HCT116 (cell line): ENCODE measurements at regions not wholly inside any gene's neighbourhood (a gene's known extent, or its start where the extent isn't known, plus 50 kb on each side); places are given as distances from the start of the nearest gene placed in this dataset.

ENCODE experiments used
- ATAC-seq: fragments of 200-7000 bp; cut with Tn5 transposase; 2 replicates; pipeline ENCODE4 v1.9.1; 2020; ENCODE audit warnings: mild to moderate bottlenecking, moderate library complexity
- BruUV-seq: library from RNA; stranded (reverse); fragments of 400-500 nt; replicated peaks from 2 replicates; lab custom pipeline; 2021; lab: Mats Ljungman, UMichigan
- CTCF ChIA-PET: fragments of 300-600 bp; sonication (Branson Sonifier 250); formaldehyde crosslinking; loops from one replicate; lab custom pipeline; 2021; ENCODE audit warnings: antibody characterized with exemption; lab: Charles Lee
- POLR2A ChIA-PET: fragments of 300-600, 350-600 bp; sonication (Branson Sonifier 250); formaldehyde crosslinking; loops from one replicate; lab custom pipeline; 2021; ENCODE audit warnings: antibody characterized with exemption; lab: Charles Lee
- RAD21 ChIA-PET, 2 experiments: fragments of 300-600 bp; sonication (Branson Sonifier 250); formaldehyde crosslinking; loops; one replicate each; lab custom pipeline; 2023; ENCODE audit warnings: low total read pairs in 2 of 2; ENCODE audit not compliant: uncharacterized antibody in 2 of 2, unreplicated experiment in 2 of 2, low non-redundant PET in 1 of 2; lab: Charles Lee
- DNase-seq: peaks from one replicate; pipeline ENCODE4 v3.0.0-alpha.2; 2010; ENCODE audit warnings: low read depth, low spot score
- H2AFZ ChIP-seq: fragments of 200-600 bp; shearing (Covaris generic), sonication (generic); 2 replicates; pipeline ENCODE4 v1.6.1; 2017; ENCODE audit warnings: low read depth, mixed run types, mixed read lengths, antibody characterized with exemption, low read length; ENCODE audit not compliant: poor library complexity, severe bottlenecking
- H3K27ac ChIP-seq: 2 replicates; pipeline ENCODE4 v1.5.1; 2012; ENCODE audit warnings: low read depth, low read length
- H3K27me3 ChIP-seq: fragments of 200-600 bp; sonication (generic); 2 replicates; pipeline ENCODE4 v1.6.1; 2016; ENCODE audit warnings: mixed run types, low read length, mixed read lengths; ENCODE audit not compliant: insufficient read depth
- H3K36me3 ChIP-seq, 2 experiments: fragments of 200-500 bp in 1 of 2; fragments of 200-600 bp in 1 of 2; sonication (Bioruptor generic) in 1 of 2; sonication (generic) in 1 of 2; 2 replicates each; pipeline versions ENCODE4 v1.5.1 to v1.6.1; 2014 to 2016; ENCODE audit warnings: low read length in 2 of 2, inconsistent platforms in 1 of 2, mixed read lengths in 1 of 2, mixed run types in 1 of 2; ENCODE audit not compliant: insufficient read depth in 2 of 2, control insufficient read depth in 1 of 2
- H3K4me1 ChIP-seq, 2 experiments: fragments of 200-600 bp in 1 of 2; sonication (generic) in 1 of 2; 2 replicates each; pipeline versions ENCODE4 v1.5.1 to v1.6.1; 2012 to 2017; ENCODE audit warnings: low read length in 2 of 2, inconsistent platforms in 1 of 2, mild to moderate bottlenecking in 1 of 2, mixed read lengths in 1 of 2, mixed run types in 1 of 2, moderate library complexity in 1 of 2; ENCODE audit not compliant: insufficient read depth in 2 of 2, control insufficient read depth in 1 of 2
- H3K4me2 ChIP-seq: fragments of 200-600 bp; sonication (generic); 2 replicates; pipeline ENCODE4 v1.6.1; 2017; ENCODE audit warnings: mixed run types, low read length, mixed read lengths
- H3K4me3 ChIP-seq, 2 experiments: fragments of 200-600 bp in 1 of 2; sonication (generic) in 1 of 2; replicated peaks in 1 of 2; 2 replicates each; pipeline ENCODE4 v1.5.1; 2011 to 2016; ENCODE audit warnings: low read length in 2 of 2, control low read depth in 1 of 2, low read depth in 1 of 2, mild to moderate bottlenecking in 1 of 2, mixed read lengths in 1 of 2, mixed run types in 1 of 2
- H3K79me2 ChIP-seq: fragments of 200-600 bp; sonication (generic); 2 replicates; pipeline ENCODE4 v1.6.1; 2017; ENCODE audit warnings: mild to moderate bottlenecking, mixed run types, low read length, moderate library complexity, mixed read lengths; ENCODE audit not compliant: insufficient read depth
- H3K9ac ChIP-seq: fragments of 200-600 bp; sonication (generic); 2 replicates; pipeline ENCODE4 v1.6.1; 2016; ENCODE audit warnings: low read length, mixed read lengths
- H3K9me2 ChIP-seq: fragments of 200-600 bp; sonication (generic), shearing (Covaris generic); 2 replicates; pipeline ENCODE4 v1.6.1; 2017; ENCODE audit warnings: mixed run types, mild to moderate bottlenecking, moderate library complexity; ENCODE audit not compliant: insufficient read depth
- H3K9me3 ChIP-seq, 2 experiments: fragments of 200-500 bp in 1 of 2; fragments of 200-600 bp in 1 of 2; sonication (Bioruptor generic) in 1 of 2; sonication (generic) in 1 of 2; 2 replicates each; pipeline ENCODE4 v1.6.1; 2014 to 2017; ENCODE audit warnings: low read length in 2 of 2, mixed read lengths in 2 of 2, inconsistent platforms in 1 of 2, low read depth in 1 of 2, mild to moderate bottlenecking in 1 of 2, mixed run types in 1 of 2, moderate library complexity in 1 of 2; ENCODE audit not compliant: control insufficient read depth in 1 of 2, insufficient read depth in 1 of 2
- H4K20me1 ChIP-seq: fragments of 200-600 bp; sonication (generic), shearing (Covaris generic); 2 replicates; pipeline ENCODE4 v1.6.1; 2017; ENCODE audit warnings: mixed run types, mild to moderate bottlenecking, moderate library complexity; ENCODE audit not compliant: insufficient read depth
- CEBPB ChIP-seq: IDR thresholded peaks from 2 replicates; pipeline ENCODE4 v1.6.1; 2012; ENCODE audit warnings: low read depth
- EGR1 ChIP-seq: IDR thresholded peaks from 2 replicates; pipeline ENCODE4 v1.6.1; 2012; ENCODE audit warnings: low read depth
- ELF1 ChIP-seq: IDR thresholded peaks from 2 replicates; pipeline ENCODE4 v1.6.1; 2012; ENCODE audit warnings: low read depth, borderline replicate concordance
- EZH2 ChIP-seq: fragments of 200-600 bp; sonication (generic); IDR thresholded peaks from 2 replicates; pipeline ENCODE4 v1.6.1; 2017; ENCODE audit warnings: antibody characterized with exemption, mixed run types
- EZH2phosphoT487 ChIP-seq: fragments of 200-600 bp; IDR thresholded peaks from 2 replicates; pipeline ENCODE4 v1.6.1; 2018; ENCODE audit warnings: antibody characterized with exemption, borderline replicate concordance
- FOSL1 ChIP-seq: IDR thresholded peaks from 2 replicates; pipeline ENCODE4 v1.6.1; 2012; ENCODE audit warnings: low read depth
- JUND ChIP-seq: IDR thresholded peaks from 2 replicates; pipeline ENCODE4 v1.6.1; 2012
- POLR2A ChIP-seq: IDR thresholded peaks from 2 replicates; pipeline ENCODE4 v1.7.0; 2011; ENCODE audit warnings: borderline replicate concordance; ENCODE audit not compliant: insufficient read depth, insufficient read length; ENCODE audit errors: extremely low read depth
- POLR2AphosphoS5 ChIP-seq: IDR thresholded peaks from 2 replicates; pipeline ENCODE4 v1.6.1; 2011; ENCODE audit warnings: mild to moderate bottlenecking, low read depth, low read length, moderate library complexity
- RAD21 ChIP-seq: IDR thresholded peaks from 2 replicates; pipeline ENCODE4 v1.6.1; 2012; ENCODE audit warnings: low read depth, mild to moderate bottlenecking
- SP1 ChIP-seq: IDR thresholded peaks from 2 replicates; pipeline ENCODE4 v1.6.1; 2012; ENCODE audit warnings: low read depth
- SRF ChIP-seq: IDR thresholded peaks from 2 replicates; pipeline ENCODE4 v1.6.1; 2012; ENCODE audit warnings: low read depth
- TCF7L2 ChIP-seq: IDR thresholded peaks from 2 replicates; pipeline ENCODE4 v1.7.0; 2011; ENCODE audit warnings: borderline replicate concordance, inconsistent platforms; ENCODE audit not compliant: insufficient read depth, insufficient read length; ENCODE audit errors: extremely low read depth
- ZFX ChIP-seq: fragments of 450-650 bp; IDR thresholded peaks from 2 replicates; pipeline ENCODE4 v1.6.1; 2017
- intact Hi-C: fragments of 100-400 bp; cut with micrococcal nuclease; formaldehyde crosslinking; loops from 2 replicates; pipeline ENCODE4 v1.10.0; 2022
- TF ChIP-seq, protein P1 (sequence below): IDR thresholded peaks from 2 replicates; pipeline ENCODE4 v1.6.1; 2012
- TF ChIP-seq, protein P2 (sequence below): IDR thresholded peaks from 2 replicates; pipeline ENCODE4 v1.6.1; 2012; ENCODE audit warnings: low read depth
- TF ChIP-seq, protein P3 (sequence below): IDR thresholded peaks from 2 replicates; pipeline ENCODE4 v1.6.1; 2012

DNA sequence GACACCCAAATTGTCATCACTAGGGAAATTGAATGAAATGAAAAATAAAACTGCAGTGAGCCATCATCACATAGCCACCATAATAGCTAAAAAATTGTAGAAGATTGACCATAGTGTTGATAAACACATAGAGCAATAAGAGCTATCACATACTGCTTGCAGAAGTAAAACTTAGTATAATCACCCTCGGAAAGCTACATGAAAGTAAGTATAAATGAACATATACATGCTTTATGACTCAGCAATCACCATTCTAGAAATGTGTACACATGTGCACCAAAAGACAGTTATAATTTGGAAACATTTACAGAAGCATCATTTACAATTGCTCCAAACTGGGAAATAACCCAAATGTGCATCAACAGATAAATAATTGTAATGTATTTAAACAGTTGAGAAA lies 153.1 kb upstream of the LRRC7 start (continued):
- TF ChIP-seq ZFX, result no peak
- TF ChIP-seq, protein P1, sequence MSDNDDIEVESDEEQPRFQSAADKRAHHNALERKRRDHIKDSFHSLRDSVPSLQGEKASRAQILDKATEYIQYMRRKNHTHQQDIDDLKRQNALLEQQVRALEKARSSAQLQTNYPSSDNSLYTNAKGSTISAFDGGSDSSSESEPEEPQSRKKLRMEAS, result no peak
- no peak for TF ChIP-seq EGR1
- no peak for TF ChIP-seq JUND
- TF ChIP-seq CEBPB, result no peak

DNA sequence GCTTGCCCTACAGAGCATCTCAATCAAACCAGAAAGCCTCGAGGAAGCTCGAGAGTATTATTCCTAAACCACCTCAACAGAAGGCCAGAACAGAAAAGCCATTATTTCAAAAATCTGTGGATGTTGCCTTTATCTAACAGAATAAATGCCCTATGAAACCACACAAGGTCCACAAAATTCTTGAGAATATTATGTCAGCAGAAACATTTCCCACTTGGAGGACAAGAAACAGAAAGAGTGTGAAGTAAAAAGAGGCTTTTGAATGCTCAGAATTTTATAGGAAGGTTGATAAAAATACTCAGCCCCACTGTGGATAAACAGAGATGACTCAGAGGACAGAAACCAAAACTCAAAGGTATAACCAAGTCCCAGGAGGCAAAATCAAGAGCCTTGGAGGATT lies 146.4 kb upstream of the LRRC7 start:
- H3K4me3 ChIP-seq, result no peak overlapping the region
- DNase-seq (no peak), ATAC-seq (no peak)
- H3K36me3 ChIP-seq, result no peaks in the 10 kb centered on the region
- H3K4me2 ChIP-seq, result no peak overlapping the region
- CTCF ChIA-PET, result no interaction called here
- no TSS peak for BruUV-seq
- TF ChIP-seq EZH2phosphoT487 (no peak), TCF7L2 (no peak), RAD21 (no peak), FOSL1 (no peak), SRF (no peak), SP1 (no peak), JUND (no peak), POLR2A (no peak), CEBPB (no peak), ELF1 (no peak), POLR2AphosphoS5 (no peak), EZH2 (no peak)
- TF ChIP-seq, protein P2, sequence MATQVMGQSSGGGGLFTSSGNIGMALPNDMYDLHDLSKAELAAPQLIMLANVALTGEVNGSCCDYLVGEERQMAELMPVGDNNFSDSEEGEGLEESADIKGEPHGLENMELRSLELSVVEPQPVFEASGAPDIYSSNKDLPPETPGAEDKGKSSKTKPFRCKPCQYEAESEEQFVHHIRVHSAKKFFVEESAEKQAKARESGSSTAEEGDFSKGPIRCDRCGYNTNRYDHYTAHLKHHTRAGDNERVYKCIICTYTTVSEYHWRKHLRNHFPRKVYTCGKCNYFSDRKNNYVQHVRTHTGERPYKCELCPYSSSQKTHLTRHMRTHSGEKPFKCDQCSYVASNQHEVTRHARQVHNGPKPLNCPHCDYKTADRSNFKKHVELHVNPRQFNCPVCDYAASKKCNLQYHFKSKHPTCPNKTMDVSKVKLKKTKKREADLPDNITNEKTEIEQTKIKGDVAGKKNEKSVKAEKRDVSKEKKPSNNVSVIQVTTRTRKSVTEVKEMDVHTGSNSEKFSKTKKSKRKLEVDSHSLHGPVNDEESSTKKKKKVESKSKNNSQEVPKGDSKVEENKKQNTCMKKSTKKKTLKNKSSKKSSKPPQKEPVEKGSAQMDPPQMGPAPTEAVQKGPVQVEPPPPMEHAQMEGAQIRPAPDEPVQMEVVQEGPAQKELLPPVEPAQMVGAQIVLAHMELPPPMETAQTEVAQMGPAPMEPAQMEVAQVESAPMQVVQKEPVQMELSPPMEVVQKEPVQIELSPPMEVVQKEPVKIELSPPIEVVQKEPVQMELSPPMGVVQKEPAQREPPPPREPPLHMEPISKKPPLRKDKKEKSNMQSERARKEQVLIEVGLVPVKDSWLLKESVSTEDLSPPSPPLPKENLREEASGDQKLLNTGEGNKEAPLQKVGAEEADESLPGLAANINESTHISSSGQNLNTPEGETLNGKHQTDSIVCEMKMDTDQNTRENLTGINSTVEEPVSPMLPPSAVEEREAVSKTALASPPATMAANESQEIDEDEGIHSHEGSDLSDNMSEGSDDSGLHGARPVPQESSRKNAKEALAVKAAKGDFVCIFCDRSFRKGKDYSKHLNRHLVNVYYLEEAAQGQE, result no peak
- TF ChIP-seq, protein P3, sequence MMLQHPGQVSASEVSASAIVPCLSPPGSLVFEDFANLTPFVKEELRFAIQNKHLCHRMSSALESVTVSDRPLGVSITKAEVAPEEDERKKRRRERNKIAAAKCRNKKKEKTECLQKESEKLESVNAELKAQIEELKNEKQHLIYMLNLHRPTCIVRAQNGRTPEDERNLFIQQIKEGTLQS, result no peak
- intact Hi-C loops, result no loop called here
- 0 out of 2 replicates have a peak, but pooled peaks cover 3% of the 10 kb centered on the region for H3K27me3 ChIP-seq
- H4K20me1 ChIP-seq, result no peaks in the 10 kb centered on the region
- H3K9me3 ChIP-seq, result no peaks in the 10 kb centered on the region
- no peak overlapping the region for H2AFZ ChIP-seq
- no peak overlapping the region for H3K27ac ChIP-seq
- no peak overlapping the region for H3K9ac ChIP-seq
- H3K4me1 ChIP-seq, result no peaks in the 10 kb centered on the region
- POLR2A ChIA-PET, result no interaction called here
- RAD21 ChIA-PET, result no interaction called here
- no peaks in the 10 kb centered on the region for H3K79me2 ChIP-seq
- H3K9me2 ChIP-seq, result no peaks in the 10 kb centered on the region
